ENCODE measurements at regions not wholly inside any gene's neighbourhood (a gene's known extent, or its start where the extent isn't known, plus 50 kb on each side); places are given as distances from the start of the nearest gene placed in this dataset.

DNA sequence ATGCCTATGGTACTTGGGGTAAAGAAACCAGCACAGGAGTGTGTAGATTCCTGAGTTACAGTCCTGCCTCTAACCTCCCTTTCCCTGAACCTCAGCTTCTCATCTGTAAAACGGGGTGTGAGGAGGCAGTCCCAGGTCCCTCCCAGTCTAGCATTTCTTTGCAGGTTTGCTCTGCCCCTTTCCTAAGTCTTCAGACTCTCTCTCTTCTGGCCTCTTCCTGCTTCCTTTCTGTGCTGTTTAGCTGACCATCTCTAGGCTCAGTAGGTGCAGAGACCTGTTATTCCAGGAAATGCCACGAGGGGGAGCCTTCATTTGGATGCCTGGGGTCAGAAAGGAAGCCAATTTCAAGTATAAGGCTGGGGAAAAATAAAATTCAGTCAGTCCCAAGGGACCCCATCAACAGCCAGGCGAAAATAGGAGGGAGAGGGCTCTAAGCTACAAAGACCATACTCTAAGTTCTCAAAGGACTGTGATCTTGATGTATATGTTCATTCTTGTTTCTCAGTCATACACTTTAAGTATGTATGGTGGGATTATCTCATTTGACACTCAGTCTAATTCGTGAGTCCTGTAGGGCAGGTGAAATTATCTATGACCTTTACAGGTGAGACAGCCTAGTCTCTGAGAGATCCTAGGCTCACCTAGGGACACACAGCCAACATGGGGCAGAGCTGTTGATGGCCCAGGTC lies 89.1 kb downstream of the NCR2 start:
- TF ChIP-seq ZNF565 (CRISPR knock-in tag; conservative IDR thresholded peaks at IDR 0.05; ENCODE audit: low read depth) (no peak), SNAI2 (CRISPR knock-in tag; IDR thresholded peaks at IDR 0.05) (no peak), ESRRG (CRISPR knock-in tag; IDR thresholded peaks at IDR 0.05) (no peak), CSRNP3 (CRISPR knock-in tag; IDR thresholded peaks at IDR 0.05) (no peak), OSR1 (CRISPR knock-in tag; IDR thresholded peaks at IDR 0.05) (no peak)

All from SK-N-SH treated with all-trans-retinoic acid at 6 μM for 48 hours (cell line).